Right lobe of liver (tissue), 6 donors: ENCODE measurements at regions not wholly inside any gene's neighbourhood (a gene's known extent, or its start where the extent isn't known, plus 50 kb on each side); places are given as distances from the start of the nearest gene placed in this dataset.

Source experiments
- ATAC-seq, 4 donors: fragments of 200-7000 bp; cut with Tn5 transposase; one replicate each; pipeline ENCODE4 v1.9.1; 2020; ENCODE audit warnings: mild to moderate bottlenecking in 4 of 4, moderate library complexity in 4 of 4
- DNase-seq, 3 donors: peaks; one replicate each; pipeline ENCODE4 v3.0.0-alpha.2; 2020
- H3K27ac ChIP-seq, 3 donors: fragments of 200-600 bp; one replicate each; pipeline ENCODE4 v1.8.0; 2022
- H3K27me3 ChIP-seq, 2 donors: fragments of 200-600 bp; one replicate each; pipeline ENCODE4 v1.8.0; 2022
- H3K36me3 ChIP-seq, 4 donors: fragments of 200-600 bp; sonication (generic) in 1 of 4; one replicate each; pipeline versions ENCODE4 v1.5.1 to v1.8.0; 2017 to 2022; ENCODE audit warnings: control low read depth in 1 of 4
- H3K4me1 ChIP-seq, 4 donors: fragments of 200-600 bp; sonication (generic) in 1 of 4; one replicate each; pipeline versions ENCODE4 v1.5.1 to v1.8.0; 2017 to 2022; ENCODE audit warnings: control low read depth in 1 of 4
- H3K4me3 ChIP-seq, 3 donors: fragments of 200-600 bp; one replicate each; pipeline ENCODE4 v1.8.0; 2022
- H3K9me3 ChIP-seq, 4 donors: fragments of 200-600 bp; sonication (generic) in 1 of 4; one replicate each; pipeline versions ENCODE4 v1.5.1 to v1.8.0; 2017 to 2022; ENCODE audit warnings: control low read depth in 1 of 4
- POLR2A ChIP-seq: fragments of 450-650 bp; IDR thresholded peaks from one replicate; pipeline ENCODE4 v1.6.1; 2017; ENCODE audit warnings: antibody characterized with exemption, mild to moderate bottlenecking
- WGBS: methylation state at CpG from one replicate; pipeline ENCODE4 v1.1.6; 2018; ENCODE audit warnings: low coverage, low lambda C conversion rate; ENCODE audit not compliant: insufficient coverage; ENCODE audit errors: missing lambda C conversion rate; 5-methylcytosine and 5-hydroxymethylcytosine counted together
- intact Hi-C, 2 donors: fragments of 100-400 bp; cut with DNase I; formaldehyde crosslinking; loops; one replicate each; pipeline versions ENCODE4 v1.11.2 to v1.14.1; 2022
- TF ChIP-seq, protein P1 (sequence below), 4 donors: fragments of 200-600 bp in 3 of 4; fragments of 450-650 bp in 1 of 4; IDR thresholded peaks; one replicate each; pipeline versions ENCODE4 v1.5.1 to v1.8.0; 2016 to 2022; ENCODE audit warnings: antibody characterized with exemption in 4 of 4, mild to moderate bottlenecking in 2 of 4
- donor health status: DM: no; HTN: yes; CAD: no.
- donor health status: DM: no; HTN: no; CAD: no.
- donor health status: DM: no; HTN: no; CAD: no.
- donor health status: DM: no; HTN: yes; CAD: no.
- donor health status: DM: no; HTN: yes; CAD: no.

DNA sequence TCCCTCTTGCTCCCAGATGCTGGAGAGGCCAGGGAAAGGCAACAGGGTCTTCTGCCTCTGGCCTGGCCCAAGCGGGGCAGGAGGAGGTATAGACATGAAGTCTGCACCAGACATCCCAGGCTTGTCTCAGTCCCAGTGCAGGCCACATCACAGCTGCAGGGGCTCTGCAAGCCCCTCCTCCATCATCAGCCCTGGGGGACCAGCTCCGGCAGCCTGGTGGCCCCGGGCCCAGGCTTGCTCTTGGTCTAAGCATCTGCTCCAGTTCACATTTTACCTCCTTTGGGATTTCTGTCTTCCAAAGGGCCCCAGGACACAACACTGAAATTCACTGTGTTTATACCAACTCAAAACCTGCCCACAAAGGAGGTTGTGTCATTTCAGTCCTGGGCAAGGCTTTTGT is 359.4 kb downstream of the ZNF536 start:
- DNase-seq (no peak), ATAC-seq (peak in 1 of 4 donors; percentile 13)
- H3K36me3 ChIP-seq: no peaks in the 10 kb centered on the region
- H3K4me3 ChIP-seq: no peak overlapping the region
- TF ChIP-seq, protein P1, sequence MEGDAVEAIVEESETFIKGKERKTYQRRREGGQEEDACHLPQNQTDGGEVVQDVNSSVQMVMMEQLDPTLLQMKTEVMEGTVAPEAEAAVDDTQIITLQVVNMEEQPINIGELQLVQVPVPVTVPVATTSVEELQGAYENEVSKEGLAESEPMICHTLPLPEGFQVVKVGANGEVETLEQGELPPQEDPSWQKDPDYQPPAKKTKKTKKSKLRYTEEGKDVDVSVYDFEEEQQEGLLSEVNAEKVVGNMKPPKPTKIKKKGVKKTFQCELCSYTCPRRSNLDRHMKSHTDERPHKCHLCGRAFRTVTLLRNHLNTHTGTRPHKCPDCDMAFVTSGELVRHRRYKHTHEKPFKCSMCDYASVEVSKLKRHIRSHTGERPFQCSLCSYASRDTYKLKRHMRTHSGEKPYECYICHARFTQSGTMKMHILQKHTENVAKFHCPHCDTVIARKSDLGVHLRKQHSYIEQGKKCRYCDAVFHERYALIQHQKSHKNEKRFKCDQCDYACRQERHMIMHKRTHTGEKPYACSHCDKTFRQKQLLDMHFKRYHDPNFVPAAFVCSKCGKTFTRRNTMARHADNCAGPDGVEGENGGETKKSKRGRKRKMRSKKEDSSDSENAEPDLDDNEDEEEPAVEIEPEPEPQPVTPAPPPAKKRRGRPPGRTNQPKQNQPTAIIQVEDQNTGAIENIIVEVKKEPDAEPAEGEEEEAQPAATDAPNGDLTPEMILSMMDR (IDR thresholded peaks at IDR 0.05): no peak
- no peak for TF ChIP-seq POLR2A
- H3K4me1 ChIP-seq: no peaks in the 10 kb centered on the region
- H3K27me3 ChIP-seq: no peaks in the 10 kb centered on the region
- intact Hi-C loops: no loop called here
- WGBS: no CpG with 5 or more reads among the region's 3 CpGs
- no peaks in the 10 kb centered on the region for H3K9me3 ChIP-seq
- no peak overlapping the region for H3K27ac ChIP-seq

DNA sequence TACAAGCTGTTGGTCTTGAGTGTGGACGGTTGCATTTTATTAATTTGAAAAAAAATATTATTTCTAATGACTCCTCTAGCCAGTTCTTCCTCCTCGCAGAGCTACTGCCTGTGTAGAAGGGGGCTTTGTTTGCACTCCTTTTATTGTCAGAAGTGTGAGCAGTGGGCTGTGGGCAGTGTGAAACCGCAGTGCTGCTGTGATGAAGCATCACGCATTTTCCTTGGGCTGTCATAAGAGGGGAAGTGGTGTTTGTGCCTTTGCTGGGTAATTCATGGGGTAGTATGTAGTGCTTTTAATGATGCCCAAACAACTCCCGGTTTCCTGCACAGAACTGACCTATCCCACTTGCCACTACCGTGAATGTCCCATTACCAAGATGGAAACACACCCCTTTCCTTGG is 357.3 kb downstream of the ZNF536 start:
- 45% methylated on average over 6 of the region's 6 CpGs for WGBS
- H3K4me1 ChIP-seq: no peaks in the 10 kb centered on the region
- no peaks in the 10 kb centered on the region for H3K9me3 ChIP-seq
- H3K27ac ChIP-seq: no peak overlapping the region
- ATAC-seq: no peak
- intact Hi-C loops: no loop called here
- TF ChIP-seq, protein P1 (IDR thresholded peaks at IDR 0.05): no peak
- TF ChIP-seq POLR2A: no peak
- H3K27me3 ChIP-seq: no peaks in the 10 kb centered on the region
- no peaks in the 10 kb centered on the region for H3K36me3 ChIP-seq
- H3K4me3 ChIP-seq: no peak overlapping the region
- no peak for DNase-seq

DNA sequence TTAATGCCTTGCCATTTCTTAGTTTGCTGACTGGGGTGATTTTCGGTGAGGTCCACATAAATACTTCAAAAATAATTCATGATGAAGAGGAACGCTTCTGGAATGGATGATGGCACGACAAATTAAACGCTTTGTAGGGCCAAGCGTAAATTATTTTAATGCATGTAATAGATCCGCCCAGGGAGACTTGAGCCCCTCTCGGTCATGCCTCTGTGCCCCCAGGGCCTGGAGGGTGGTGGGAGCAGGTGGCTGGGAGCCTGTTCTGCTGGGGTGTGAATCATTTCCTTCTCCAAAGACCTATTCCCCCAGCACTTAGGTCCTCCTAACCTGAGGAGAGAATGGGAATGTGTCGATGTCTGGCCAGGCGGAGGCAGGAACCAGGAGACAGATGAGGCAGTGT is 350.6 kb downstream of the ZNF536 start:
- Histone ChIP-seq H3K27ac (no peak overlapping the region), H3K27me3 (no peaks in the 10 kb centered on the region), H3K36me3 (no peaks in the 10 kb centered on the region), H3K9me3 (no peaks in the 10 kb centered on the region), H3K4me1 (peaks cover 0 to 5% (median 0%) of the 10 kb centered on the region in 4 donors), H3K4me3 (no peak overlapping the region)
- 85% methylated on average over 6 of the region's 9 CpGs for WGBS
- ATAC-seq: no peak
- intact Hi-C loops: no loop called here
- no peak for DNase-seq
- TF ChIP-seq, protein P1 (IDR thresholded peaks at IDR 0.05): no peak
- no peak for TF ChIP-seq POLR2A

DNA sequence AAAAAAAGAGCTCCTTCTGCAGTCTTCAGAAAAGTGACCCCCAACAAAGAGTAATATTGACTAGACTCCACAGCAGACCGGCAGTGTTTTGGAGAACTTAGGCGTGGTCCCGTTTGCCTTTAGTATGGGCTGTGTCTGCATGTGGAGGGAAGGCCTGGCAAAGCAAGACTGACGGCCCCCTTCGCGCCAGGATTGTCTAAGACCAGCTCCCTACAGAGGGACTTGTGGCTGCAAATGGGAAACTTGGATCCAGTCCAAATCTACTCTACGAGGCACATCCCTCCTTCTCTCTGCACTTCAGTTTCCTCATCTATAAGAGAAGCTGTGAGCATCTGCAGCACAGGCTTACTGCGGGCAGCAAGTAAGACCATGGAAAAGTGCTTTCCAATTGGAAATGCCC is 350.0 kb downstream of the ZNF536 start:
- Histone ChIP-seq H3K27ac (no peak overlapping the region), H3K9me3 (no peaks in the 10 kb centered on the region), H3K36me3 (no peaks in the 10 kb centered on the region), H3K27me3 (no peaks in the 10 kb centered on the region), H3K4me1 (peaks cover 0 to 5% (median 0%) of the 10 kb centered on the region in 4 donors), H3K4me3 (no peak overlapping the region)
- 100% methylated on average over 2 of the region's 8 CpGs for WGBS
- ATAC-seq: no peak
- no peak for TF ChIP-seq POLR2A
- TF ChIP-seq, protein P1 (IDR thresholded peaks at IDR 0.05): no peak
- intact Hi-C loops: no loop called here
- DNase-seq: no peak

DNA sequence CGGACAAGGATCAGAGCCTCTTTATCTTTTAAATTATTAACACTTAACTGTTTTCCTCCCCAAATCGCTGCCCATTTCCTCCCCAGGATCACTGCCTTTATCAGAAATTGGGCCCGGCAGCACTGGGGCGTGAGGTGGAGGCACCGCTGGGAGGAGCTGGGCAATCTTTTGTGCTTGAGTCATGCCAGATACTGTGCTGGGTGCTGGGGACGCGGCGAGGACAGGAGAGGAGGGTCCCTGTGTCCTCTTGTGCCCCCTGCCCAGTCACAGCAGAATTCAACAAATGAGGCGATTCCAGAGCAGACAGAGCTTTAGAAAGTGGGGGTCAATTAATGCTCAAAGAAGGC is 347.8 kb downstream of the ZNF536 start:
- WGBS: 2% methylated on average over 8 of the region's 9 CpGs
- no peaks in the 10 kb centered on the region for H3K36me3 ChIP-seq
- TF ChIP-seq POLR2A: no peak
- TF ChIP-seq, protein P1 (IDR thresholded peaks at IDR 0.05): no peak
- DNase-seq (peak in 2 of 3 donors; percentile 49 to 53), ATAC-seq (peak; percentile 48 to 65 (median 61))
- intact Hi-C loops: no loop called here
- peak overlapping the region; percentile 60 to 70 (median 69) for H3K4me3 ChIP-seq
- H3K9me3 ChIP-seq: no peaks in the 10 kb centered on the region
- peaks cover 0 to 5% (median 0%) of the 10 kb centered on the region in 4 donors for H3K4me1 ChIP-seq
- H3K27me3 ChIP-seq: no peaks in the 10 kb centered on the region
- peak overlapping the region; percentile 72 to 82 (median 73) for H3K27ac ChIP-seq
